ENCODE measurements at regions not wholly inside any gene's neighbourhood (a gene's known extent, or its start where the extent isn't known, plus 50 kb on each side); places are given as distances from the start of the nearest gene placed in this dataset.

DNA sequence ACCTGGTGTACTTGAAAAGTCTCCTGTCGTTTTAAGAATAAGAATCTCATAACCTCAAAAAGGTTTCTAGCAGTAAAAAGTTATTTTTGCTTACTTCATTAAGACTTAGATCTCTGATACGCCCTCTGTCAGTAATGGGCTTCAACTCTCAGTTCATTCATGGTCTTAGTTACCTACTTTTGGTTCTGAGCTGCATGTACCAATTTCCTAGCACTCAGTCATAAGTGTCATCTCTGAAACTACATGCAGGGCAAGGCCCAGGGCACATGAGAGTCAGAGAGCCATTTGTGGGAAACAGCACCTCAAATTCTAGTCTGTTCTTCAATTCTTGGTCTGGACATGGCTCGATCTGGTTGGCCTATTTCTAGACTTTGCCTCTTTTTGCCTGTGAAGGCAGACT, 838.4 kb downstream of the FAM181B start:
- Histone ChIP-seq H3T11ph (ENCODE audit: low read length) (no peak overlapping the region), H2AK5ac (ENCODE audit: insufficient read length, low read length) (no peak overlapping the region), H4K20me1 (ENCODE audit: control insufficient read depth, insufficient read depth, insufficient read length) (no peaks in the 10 kb centered on the region), H4K5ac (ENCODE audit: insufficient read length, low read depth, low read length) (no peak overlapping the region), H3K23me2 (ENCODE audit: insufficient read length, low read depth, low read length, poor library complexity, severe bottlenecking) (no peaks in the 10 kb centered on the region), H4K8ac (replicated peaks; ENCODE audit: insufficient read length, low read depth, low read length) (no peak overlapping the region), H3K4me2 (ENCODE audit: insufficient read depth, insufficient read length, low read length) (no peak overlapping the region), H3K23ac (ENCODE audit: insufficient read length, low read depth, low read length) (no peak overlapping the region), H2BK5ac (ENCODE audit: insufficient read length, low read length) (no peak overlapping the region), H2BK15ac (ENCODE audit: low read depth, low read length) (no peak overlapping the region), H4K91ac (ENCODE audit: insufficient read length, low read depth, low read length) (no peak overlapping the region), H2BK12ac (ENCODE audit: insufficient read length, low read depth, low read length) (no peak overlapping the region), H3K79me1 (ENCODE audit: insufficient read depth, low read depth, low read length, poor library complexity, severe bottlenecking) (no peaks in the 10 kb centered on the region), H2BK20ac (ENCODE audit: low read depth, low read length, poor library complexity, severe bottlenecking) (no peak overlapping the region), H3K79me2 (ENCODE audit: insufficient read depth, low read length) (no peaks in the 10 kb centered on the region), H2BK120ac (ENCODE audit: low read depth, low read length, poor library complexity, severe bottlenecking) (no peak overlapping the region), H3K18ac (ENCODE audit: insufficient read length, low read depth, low read length) (no peak overlapping the region), H3K9ac (ENCODE audit: extremely low read depth, insufficient read length, low read length) (no peak overlapping the region), H2AFZ (ENCODE audit: low read length) (no peak overlapping the region), H3K27ac (ENCODE audit: insufficient read length, low read depth, low read length) (no peak overlapping the region), H3K9me3 (ENCODE audit: control insufficient read depth, low read depth, low read length) (no peaks in the 10 kb centered on the region), H3K14ac (ENCODE audit: insufficient read depth, low read length) (no peak overlapping the region), H3K4me1 (ENCODE audit: insufficient read depth, low read length) (no peaks in the 10 kb centered on the region), H3K56ac (ENCODE audit: insufficient read length, low read depth, low read length) (no peak overlapping the region), H3K27me3 (ENCODE audit: insufficient read depth, low read length) (no peaks in the 10 kb centered on the region), H3K4ac (ENCODE audit: low read depth, low read length) (no peak overlapping the region)
- Mint-ChIP-seq H3K4me1 (no peaks in the 10 kb centered on the region), H3K9me3 (peaks cover 0 to 6% of the 10 kb centered on the region in 2 experiments; a peak in 1 of 5 replicates), H3K27ac (no peak overlapping the region), H3K4me3 (no peak overlapping the region), H3K36me3 (ENCODE audit: insufficient read depth in 1 of 3, low read depth in 3 of 3) (no peaks in the 10 kb centered on the region), H3K27me3 (ENCODE audit: low read depth) (no peaks in the 10 kb centered on the region)
- DNase-seq, result no peak
- TF ChIP-seq, protein P1, sequence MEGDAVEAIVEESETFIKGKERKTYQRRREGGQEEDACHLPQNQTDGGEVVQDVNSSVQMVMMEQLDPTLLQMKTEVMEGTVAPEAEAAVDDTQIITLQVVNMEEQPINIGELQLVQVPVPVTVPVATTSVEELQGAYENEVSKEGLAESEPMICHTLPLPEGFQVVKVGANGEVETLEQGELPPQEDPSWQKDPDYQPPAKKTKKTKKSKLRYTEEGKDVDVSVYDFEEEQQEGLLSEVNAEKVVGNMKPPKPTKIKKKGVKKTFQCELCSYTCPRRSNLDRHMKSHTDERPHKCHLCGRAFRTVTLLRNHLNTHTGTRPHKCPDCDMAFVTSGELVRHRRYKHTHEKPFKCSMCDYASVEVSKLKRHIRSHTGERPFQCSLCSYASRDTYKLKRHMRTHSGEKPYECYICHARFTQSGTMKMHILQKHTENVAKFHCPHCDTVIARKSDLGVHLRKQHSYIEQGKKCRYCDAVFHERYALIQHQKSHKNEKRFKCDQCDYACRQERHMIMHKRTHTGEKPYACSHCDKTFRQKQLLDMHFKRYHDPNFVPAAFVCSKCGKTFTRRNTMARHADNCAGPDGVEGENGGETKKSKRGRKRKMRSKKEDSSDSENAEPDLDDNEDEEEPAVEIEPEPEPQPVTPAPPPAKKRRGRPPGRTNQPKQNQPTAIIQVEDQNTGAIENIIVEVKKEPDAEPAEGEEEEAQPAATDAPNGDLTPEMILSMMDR (conservative IDR thresholded peaks at IDR 0.05), result no peak
- WGBS (ENCODE audit: extremely low coverage, insufficient read length, low lambda C conversion rate), result no CpG with 5 or more reads among the region's 3 CpGs

Measured in H9 (cell line).